ENCODE measurements at regions not wholly inside any gene's neighbourhood (a gene's known extent, or its start where the extent isn't known, plus 50 kb on each side); places are given as distances from the start of the nearest gene placed in this dataset.

GRCh38 chr11:81874635-81875034, 859.0 kb downstream of the FAM181B start:
- Histone ChIP-seq H3K4me3 (replicated peaks in 1 of 3; ENCODE audit: insufficient read depth in 1 of 3, low read depth in 2 of 3, low read length in 3 of 3) (no peak overlapping the region), H3K4me2 (ENCODE audit: low read depth, low read length) (no peak overlapping the region), H3K9ac (ENCODE audit: insufficient read depth, low read depth, low read length) (no peak overlapping the region), H2AFZ (ENCODE audit: low read length) (no peak overlapping the region), H4K20me1 (ENCODE audit: insufficient read depth, low read length) (no peaks in the 10 kb centered on the region), H3K4me1 (ENCODE audit: insufficient read depth, low read length) (no peaks in the 10 kb centered on the region), H3K27ac (ENCODE audit: extremely low read length, insufficient read depth, low read length) (no peak overlapping the region), H3K9me3 (ENCODE audit: low read length) (no peaks in the 10 kb centered on the region), H3K79me2 (ENCODE audit: insufficient read depth, low read length) (no peaks in the 10 kb centered on the region), H3K27me3 (ENCODE audit: control insufficient read depth in 1 of 2, insufficient read depth in 2 of 2, low read length in 2 of 2) (no peaks in the 10 kb centered on the region), H3K36me3 (replicated peaks in 1 of 2; ENCODE audit: control insufficient read depth in 1 of 2, insufficient read depth in 2 of 2, low read length in 2 of 2) (no peaks in the 10 kb centered on the region)
- CTCF ChIA-PET (ENCODE audit: low intra/inter-chr PET ratio, low total read pairs) = no interaction called here
- FAIRE-seq (no peak), DNase-seq (ENCODE audit: low spot score) (no peak), ATAC-seq (no peak)
- in situ Hi-C loops (cut with HindIII; ENCODE audit: extremely low pct_ligation_motif_present, low pct_unique_long_range_greater_than_20kb) = no loop called here
- intact Hi-C loops (cut with micrococcal nuclease; ENCODE audit: unreplicated experiment) = no loop called here
- WGBS (ENCODE audit: low lambda C conversion rate) = 3% methylated on average over 2 of the region's 2 CpGs
- no TSS peak for BruUV-seq (replicated peaks)
- TF ChIP-seq ATF1 (CRISPR knock-in tag; IDR thresholded peaks at IDR 0.05) (no peak), STAT6 (CRISPR knock-in tag; IDR thresholded peaks at IDR 0.05; ENCODE audit: borderline replicate concordance) (no peak)
- POLR2A ChIA-PET = no interaction called here

GRCh38 chr11:81870815-81871214, 862.8 kb downstream of the FAM181B start:
- ATAC-seq (no peak), DNase-seq (ENCODE audit: low spot score) (no peak), FAIRE-seq (no peak)
- H3K9ac ChIP-seq (ENCODE audit: insufficient read depth, low read depth, low read length) = no peak overlapping the region
- no peaks in the 10 kb centered on the region for H3K36me3 ChIP-seq (replicated peaks in 1 of 2; ENCODE audit: control insufficient read depth in 1 of 2, insufficient read depth in 2 of 2, low read length in 2 of 2)
- CTCF ChIA-PET (ENCODE audit: low intra/inter-chr PET ratio, low total read pairs) = no interaction called here
- no peak overlapping the region for H3K27ac ChIP-seq (ENCODE audit: extremely low read length, insufficient read depth, low read length)
- H4K20me1 ChIP-seq (ENCODE audit: insufficient read depth, low read length) = no peaks in the 10 kb centered on the region
- 0% methylated on average over 2 of the region's 2 CpGs for WGBS (ENCODE audit: low lambda C conversion rate)
- H2AFZ ChIP-seq (ENCODE audit: low read length) = no peak overlapping the region
- H3K9me3 ChIP-seq (ENCODE audit: low read length) = no peaks in the 10 kb centered on the region
- no peaks in the 10 kb centered on the region for H3K4me1 ChIP-seq (ENCODE audit: insufficient read depth, low read length)
- H3K4me2 ChIP-seq (ENCODE audit: low read depth, low read length) = no peak overlapping the region
- intact Hi-C loops (cut with micrococcal nuclease; ENCODE audit: unreplicated experiment) = no loop called here
- H3K27me3 ChIP-seq (ENCODE audit: control insufficient read depth in 1 of 2, insufficient read depth in 2 of 2, low read length in 2 of 2) = no peaks in the 10 kb centered on the region
- POLR2A ChIA-PET = no interaction called here
- no peaks in the 10 kb centered on the region for H3K79me2 ChIP-seq (ENCODE audit: insufficient read depth, low read length)
- BruUV-seq (replicated peaks) = no TSS peak
- in situ Hi-C loops (cut with HindIII; ENCODE audit: extremely low pct_ligation_motif_present, low pct_unique_long_range_greater_than_20kb) = no loop called here
- no peak for TF ChIP-seq ZNF274 (CRISPR knock-in tag; IDR thresholded peaks at IDR 0.05)
- no peak for TF ChIP-seq REPIN1 (CRISPR knock-in tag; IDR thresholded peaks at IDR 0.05; ENCODE audit: borderline replicate concordance, low read depth)
- TF ChIP-seq GATAD2A (CRISPR knock-in tag; IDR thresholded peaks at IDR 0.05) = no peak
- no peak for TF ChIP-seq CREM (IDR thresholded peaks at IDR 0.05)
- no peak for TF ChIP-seq CREM (CRISPR knock-in tag; IDR thresholded peaks at IDR 0.05)
- no peak for TF ChIP-seq ZNF124 (CRISPR knock-in tag; IDR thresholded peaks at IDR 0.05)
- no peak for TF ChIP-seq RBM22 (optimal IDR thresholded peaks at IDR 0.05; ENCODE audit: low read length)
- no peak overlapping the region for H3K4me3 ChIP-seq (replicated peaks in 1 of 3; ENCODE audit: insufficient read depth in 1 of 3, low read depth in 2 of 3, low read length in 3 of 3)
